K562 (cell line): ENCODE measurements at regions not wholly inside any gene's neighbourhood (a gene's known extent, or its start where the extent isn't known, plus 50 kb on each side); places are given as distances from the start of the nearest gene placed in this dataset.

Source experiments
- ATAC-seq: fragments of 200-7000 bp; cut with Tn5 transposase; 3 replicates; pipeline ENCODE4 v1.9.1; 2020; ENCODE audit warnings: moderate library complexity
- BruUV-seq: library from RNA; stranded (reverse); fragments of 400-500 nt; replicated peaks from 2 replicates; lab custom pipeline; 2021; lab: Mats Ljungman, UMichigan
- CTCF ChIA-PET: fragments of 300-600 bp; formaldehyde crosslinking; extraction: SDS; loops from one replicate; lab custom pipeline; 2021; ENCODE audit warnings: low intra/inter-chr PET ratio; lab: Yijun Ruan, JAX
- POLR2A ChIA-PET: fragments of 300-600, 350-650 bp; sonication (Branson Sonifier 250); formaldehyde crosslinking; extraction: SDS; loops from one replicate; lab custom pipeline; 2021; ENCODE audit warnings: antibody characterized with exemption, inconsistent platforms; lab: Yijun Ruan, JAX
- DNase-seq, 4 experiments: peaks; one replicate each; pipeline versions ENCODE4 v3.0.0 to v3.0.0-alpha.2; 2011 to 2018; ENCODE audit warnings: low spot score in 3 of 4, mixed read lengths in 3 of 4; ENCODE audit errors: extremely low read depth in 1 of 4
- FAIRE-seq: peaks from 2 replicates; lab custom pipeline; 2011; peaks lifted over from hg19 to GRCh38; lab: Jason Lieb, UNC
- H2AFZ ChIP-seq: 2 replicates; pipeline ENCODE4 v1.6.0; 2011; ENCODE audit warnings: low read depth, low read length, control low read depth, inconsistent platforms
- H3K27ac ChIP-seq: fragments of 200-600 bp; 3 replicates; pipeline ENCODE4 v1.8.0; 2011; ENCODE audit warnings: low read depth, mild to moderate bottlenecking, control low read depth, inconsistent platforms, low read length, moderate library complexity, mixed read lengths; ENCODE audit errors: extremely low read depth
- H3K27me3 ChIP-seq, 2 experiments: fragments of 300-600 bp in 1 of 2; 2 replicates in 1 of 2; 3 replicates in 1 of 2; pipeline versions ENCODE4 v1.6.0 to v1.8.0; 2011; ENCODE audit warnings: inconsistent platforms in 2 of 2, low read length in 2 of 2, mild to moderate bottlenecking in 1 of 2, mixed read lengths in 1 of 2, moderate library complexity in 1 of 2; ENCODE audit not compliant: control insufficient read depth in 2 of 2, insufficient read depth in 2 of 2
- H3K36me3 ChIP-seq: fragments of 300-600 bp; 3 replicates; pipeline ENCODE4 v1.8.0; 2011; ENCODE audit warnings: mild to moderate bottlenecking, low read length, inconsistent platforms; ENCODE audit not compliant: control insufficient read depth, insufficient read depth
- H3K4me1 ChIP-seq, 2 experiments: fragments of 200-600 bp in 1 of 2; replicated peaks in 1 of 2; 2 replicates in 1 of 2; 3 replicates in 1 of 2; pipeline versions ENCODE4 v1.5.1 to v1.8.0; 2011; ENCODE audit warnings: inconsistent platforms in 2 of 2, low read length in 2 of 2, mild to moderate bottlenecking in 1 of 2, mixed read lengths in 1 of 2, moderate library complexity in 1 of 2; ENCODE audit not compliant: control insufficient read depth in 2 of 2, insufficient read depth in 2 of 2
- H3K4me2 ChIP-seq: 2 replicates; pipeline ENCODE4 v1.6.1; 2011; ENCODE audit warnings: low read length, control low read depth, inconsistent platforms, mixed read lengths; ENCODE audit not compliant: insufficient read depth
- H3K4me3 ChIP-seq: fragments of 200-600 bp; sonication (generic), shearing (Covaris generic); 2 replicates; pipeline ENCODE4 v1.5.1; 2016; ENCODE audit warnings: control low read depth, inconsistent platforms
- H3K79me2 ChIP-seq: fragments of 200-600 bp; 3 replicates; pipeline ENCODE4 v1.8.0; 2011; ENCODE audit warnings: low read length, inconsistent platforms; ENCODE audit not compliant: control insufficient read depth, insufficient read depth
- H3K9ac ChIP-seq, 2 experiments: 2 replicates each; pipeline versions ENCODE4 v1.6.0 to v1.6.1; 2011; ENCODE audit warnings: low read depth in 2 of 2, low read length in 2 of 2, control low read depth in 1 of 2, inconsistent platforms in 1 of 2, mild to moderate bottlenecking in 1 of 2, mixed read lengths in 1 of 2; ENCODE audit not compliant: insufficient read depth in 1 of 2
- H3K9me1 ChIP-seq: one replicate; pipeline ENCODE4 v1.6.0; 2011; ENCODE audit warnings: inconsistent platforms, mild to moderate bottlenecking, low read length, moderate library complexity; ENCODE audit not compliant: control insufficient read depth, insufficient read depth
- H3K9me3 ChIP-seq: replicated peaks from 2 replicates; pipeline ENCODE4 v1.5.1; 2011; ENCODE audit warnings: low read depth, low read length, inconsistent platforms; ENCODE audit not compliant: control insufficient read depth, insufficient read depth
- H4K20me1 ChIP-seq: replicated peaks from 2 replicates; pipeline ENCODE4 v1.6.1; 2011; ENCODE audit warnings: low read length, inconsistent platforms, mixed read lengths; ENCODE audit not compliant: control insufficient read depth, insufficient read depth
- CREB5 ChIP-seq: fragments of 250-450 bp; sonication (Bioruptor Pico); IDR thresholded peaks from 2 replicates; pipeline ENCODE4 v1.5.0; 2020; ENCODE audit warnings: mild to moderate bottlenecking
- DPF2 ChIP-seq: fragments of 450-650 bp; IDR thresholded peaks from 2 replicates; pipeline ENCODE4 v1.6.1; 2016
- MEF2D ChIP-seq: conservative IDR thresholded peaks from 2 replicates; pipeline ENCODE4 v1.6.1; 2016; ENCODE audit warnings: low read depth, missing genetic modification characterization, missing compliant biosample characterization
- MYNN ChIP-seq, 2 experiments: sonication (generic); formaldehyde crosslinking in 1 of 2; IDR thresholded peaks; 2 replicates each; pipeline versions ENCODE4 v1.5.0 to v1.6.1; 2016 to 2020; ENCODE audit warnings: antibody characterized with exemption in 1 of 2, missing genetic modification reagents in 1 of 2
- PPARD ChIP-seq: fragments of 250-450 bp; sonication (Bioruptor Pico); IDR thresholded peaks from 2 replicates; pipeline ENCODE4 v1.8.0; 2022; ENCODE audit warnings: inconsistent platforms, mild to moderate bottlenecking, moderate library complexity
- RERE ChIP-seq: sonication (generic); formaldehyde crosslinking; IDR thresholded peaks from 2 replicates; pipeline ENCODE4 v1.8.0; 2023; ENCODE audit warnings: missing genetic modification reagents, mild to moderate bottlenecking, borderline replicate concordance
- RHOXF2B ChIP-seq: fragments of 250-450 bp; sonication (Bioruptor Pico); conservative IDR thresholded peaks from 2 replicates; pipeline ENCODE4 v1.5.1; 2021
- ZBTB8A ChIP-seq: fragments of 450-650 bp; IDR thresholded peaks from 2 replicates; pipeline ENCODE4 v1.6.1; 2018; ENCODE audit warnings: mild to moderate bottlenecking, moderate library complexity; ENCODE audit not compliant: partially characterized antibody
- ZNF354B ChIP-seq: fragments of 250-450 bp; sonication (Bioruptor Pico); IDR thresholded peaks from 2 replicates; pipeline ENCODE4 v1.4.0; 2020
- WGBS: fragments of 100-300 bp; shearing (Covaris generic); methylation state at CpG from one replicate; pipeline ENCODE4 v1.1.6; 2016; ENCODE audit warnings: low coverage, mixed read lengths; ENCODE audit not compliant: insufficient coverage; ENCODE audit errors: missing lambda C conversion rate; 5-methylcytosine and 5-hydroxymethylcytosine counted together
- in situ Hi-C: fragments of 300-500 bp; cut with MboI; formaldehyde crosslinking; loops from 4 replicates; pipeline ENCODE4 v1.15.0; 2018; ENCODE audit warnings: inconsistent platforms, mixed read lengths
- intact Hi-C: fragments of 100-400 bp; cut with micrococcal nuclease; formaldehyde crosslinking; loops from 2 replicates; pipeline ENCODE4 v1.14.2; 2022
- TF ChIP-seq, protein P1 (sequence below): fragments of 200-400 bp; formaldehyde crosslinking; IDR thresholded peaks from 2 replicates; pipeline ENCODE4 v1.6.1; 2017; ENCODE audit warnings: mild to moderate bottlenecking, low read depth, low read length, moderate library complexity

DNA sequence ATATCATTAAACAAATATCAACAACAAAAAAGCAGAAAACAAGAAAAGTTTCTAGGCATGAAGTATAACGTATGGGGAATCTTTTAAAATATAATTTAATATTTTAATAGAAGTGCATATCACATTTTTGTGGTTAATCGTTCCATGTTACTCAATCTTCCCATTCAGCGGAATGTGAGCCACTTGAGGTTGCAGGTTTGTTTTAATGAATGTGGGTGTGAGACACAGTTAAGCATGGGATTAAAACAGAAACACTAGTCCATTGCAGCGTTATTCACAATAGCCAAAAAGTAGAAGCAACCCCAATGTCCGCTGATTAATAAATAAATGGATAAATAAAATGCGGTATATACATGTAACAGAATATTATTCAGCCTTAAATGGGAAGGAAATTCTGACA lies 146.0 kb downstream of the NDFIP2 start:
- H3K79me2 ChIP-seq = no peaks in the 10 kb centered on the region
- no peak overlapping the region for H3K9ac ChIP-seq
- intact Hi-C loops = no loop called here
- ChIA-PET POLR2A (interaction anchor here (0.5 kb wide), 1 partner anchor 26 kb away, joined by 3 read pairs; no protein-coding TSS in a partner anchor), CTCF (no interaction called here)
- no peak overlapping the region for H3K4me3 ChIP-seq
- H3K27me3 ChIP-seq = no peaks in the 10 kb centered on the region
- 6% methylated on average over 6 of the region's 6 CpGs for WGBS
- H2AFZ ChIP-seq = no peak overlapping the region
- no peak for TF ChIP-seq MEF2D (tag)
- no peak for TF ChIP-seq DPF2
- TF ChIP-seq, protein P1, sequence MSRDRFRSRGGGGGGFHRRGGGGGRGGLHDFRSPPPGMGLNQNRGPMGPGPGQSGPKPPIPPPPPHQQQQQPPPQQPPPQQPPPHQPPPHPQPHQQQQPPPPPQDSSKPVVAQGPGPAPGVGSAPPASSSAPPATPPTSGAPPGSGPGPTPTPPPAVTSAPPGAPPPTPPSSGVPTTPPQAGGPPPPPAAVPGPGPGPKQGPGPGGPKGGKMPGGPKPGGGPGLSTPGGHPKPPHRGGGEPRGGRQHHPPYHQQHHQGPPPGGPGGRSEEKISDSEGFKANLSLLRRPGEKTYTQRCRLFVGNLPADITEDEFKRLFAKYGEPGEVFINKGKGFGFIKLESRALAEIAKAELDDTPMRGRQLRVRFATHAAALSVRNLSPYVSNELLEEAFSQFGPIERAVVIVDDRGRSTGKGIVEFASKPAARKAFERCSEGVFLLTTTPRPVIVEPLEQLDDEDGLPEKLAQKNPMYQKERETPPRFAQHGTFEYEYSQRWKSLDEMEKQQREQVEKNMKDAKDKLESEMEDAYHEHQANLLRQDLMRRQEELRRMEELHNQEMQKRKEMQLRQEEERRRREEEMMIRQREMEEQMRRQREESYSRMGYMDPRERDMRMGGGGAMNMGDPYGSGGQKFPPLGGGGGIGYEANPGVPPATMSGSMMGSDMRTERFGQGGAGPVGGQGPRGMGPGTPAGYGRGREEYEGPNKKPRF = no peak
- TF ChIP-seq RERE (CRISPR knock-in tag) = no peak
- no peak for TF ChIP-seq RHOXF2B (CRISPR knock-in tag)
- no peak for TF ChIP-seq CREB5
- no peak for TF ChIP-seq ZBTB8A
- no peak for TF ChIP-seq ZNF354B (CRISPR knock-in tag)
- TF ChIP-seq MYNN (IDR thresholded peaks at IDR 0.05) = no peak
- no peak for TF ChIP-seq MYNN (CRISPR knock-in tag; IDR thresholded peaks at IDR 0.05)
- TF ChIP-seq PPARD (CRISPR knock-in tag) = no peak
- TF ChIP-seq, all 486 proteins: peak for 0
- Histone ChIP-seq H4K20me1 (no peaks in the 10 kb centered on the region), H3K27ac (no peak overlapping the region), H3K4me2 (no peak overlapping the region), H3K4me1 (no peaks in the 10 kb centered on the region), H3K9me1 (no peaks in the 10 kb centered on the region), H3K36me3 (no peaks in the 10 kb centered on the region), H3K9me3 (no peaks in the 10 kb centered on the region)
- FAIRE-seq (no peak), ATAC-seq (no peak), DNase-seq (no peak)
- in situ Hi-C loops = no loop called here
- no TSS peak for BruUV-seq
